ENCODE measurements at regions not wholly inside any gene's neighbourhood (a gene's known extent, or its start where the extent isn't known, plus 50 kb on each side); places are given as distances from the start of the nearest gene placed in this dataset.

GRCh38 chr6:18684343-18684742 lies 297.2 kb downstream of the RNF144B start:
- Histone ChIP-seq H3K4me2 (no peak overlapping the region), H3K79me2 (ENCODE audit: low read depth) (no peaks in the 10 kb centered on the region), H2AFZ (no peak overlapping the region), H3K9me2 (ENCODE audit: insufficient read depth) (no peaks in the 10 kb centered on the region; the same call in 1 of the 2 replicates), H3K36me3 (ENCODE audit: low read depth) (no peaks in the 10 kb centered on the region), H3K4me1 (replicated peaks; ENCODE audit: insufficient read depth) (no peaks in the 10 kb centered on the region), H3K27ac (no peak overlapping the region), H3K9me3 (ENCODE audit: insufficient read depth, low read depth) (no peaks in the 10 kb centered on the region), H4K20me1 (ENCODE audit: insufficient read depth) (no peaks in the 10 kb centered on the region), H3K4me3 (no peak overlapping the region), H3F3A (ENCODE audit: insufficient read depth, low read depth) (no peaks in the 10 kb centered on the region), H3K27me3 (ENCODE audit: insufficient read depth, low read depth) (no peaks in the 10 kb centered on the region)
- intact Hi-C loops (cut with micrococcal nuclease; ENCODE audit: unreplicated experiment): loop anchor here (10.0 kb wide), 1 partner anchor 1320 kb away; no protein-coding TSS in a partner anchor
- ChIA-PET POLR2A (ENCODE audit: unreplicated experiment) (no interaction called here), CTCF (no interaction called here)
- no peak for TF ChIP-seq CTCF (conservative IDR thresholded peaks at IDR 0.05)
- no peak for TF ChIP-seq EZH2 (IDR thresholded peaks at IDR 0.05; ENCODE audit: low read depth)
- BruUV-seq (replicated peaks): no TSS peak
- no peak for DNase-seq

GRCh38 chr6:18692929-18693685 lies 306.0 kb downstream of the RNF144B start:
- H3K4me3 ChIP-seq: no peak overlapping the region
- DNase-seq: no peak
- no peaks in the 10 kb centered on the region for H3K9me3 ChIP-seq (ENCODE audit: insufficient read depth, low read depth)
- ChIA-PET CTCF (no interaction called here), POLR2A (ENCODE audit: unreplicated experiment) (no interaction called here)
- BruUV-seq (replicated peaks): no TSS peak
- H3K27me3 ChIP-seq (ENCODE audit: insufficient read depth, low read depth): no peaks in the 10 kb centered on the region
- H4K20me1 ChIP-seq (ENCODE audit: insufficient read depth): no peaks in the 10 kb centered on the region
- no peaks in the 10 kb centered on the region for H3K9me2 ChIP-seq (ENCODE audit: insufficient read depth)
- intact Hi-C loops (cut with micrococcal nuclease; ENCODE audit: unreplicated experiment): no loop called here
- no peak overlapping the region for H2AFZ ChIP-seq
- H3K79me2 ChIP-seq (ENCODE audit: low read depth): no peaks in the 10 kb centered on the region
- H3K4me2 ChIP-seq: no peak overlapping the region
- no peaks in the 10 kb centered on the region for H3K4me1 ChIP-seq (replicated peaks; ENCODE audit: insufficient read depth)
- no peaks in the 10 kb centered on the region for H3F3A ChIP-seq (ENCODE audit: insufficient read depth, low read depth)
- H3K27ac ChIP-seq: no peak overlapping the region
- TF ChIP-seq CTCF (conservative IDR thresholded peaks at IDR 0.05): no peak
- no peak for TF ChIP-seq EZH2 (IDR thresholded peaks at IDR 0.05; ENCODE audit: low read depth)
- H3K36me3 ChIP-seq (ENCODE audit: low read depth): no peaks in the 10 kb centered on the region

- no peaks in the 10 kb centered on the region for H3K4me1 ChIP-seq (replicated peaks; ENCODE audit: insufficient read depth)
- H3K79me2 ChIP-seq (ENCODE audit: low read depth): no peaks in the 10 kb centered on the region
- H4K20me1 ChIP-seq (ENCODE audit: insufficient read depth): no peaks in the 10 kb centered on the region
- TF ChIP-seq CTCF (conservative IDR thresholded peaks at IDR 0.05) (no peak), EZH2 (IDR thresholded peaks at IDR 0.05; ENCODE audit: low read depth) (no peak)
- CTCF ChIA-PET: no interaction called here
- no peak overlapping the region for H3K27ac ChIP-seq
- H2AFZ ChIP-seq: no peak overlapping the region
- no peaks in the 10 kb centered on the region for H3F3A ChIP-seq (ENCODE audit: insufficient read depth, low read depth)
- intact Hi-C loops (cut with micrococcal nuclease; ENCODE audit: unreplicated experiment): no loop called here
- DNase-seq: no peak
- H3K27me3 ChIP-seq (ENCODE audit: insufficient read depth, low read depth): no peaks in the 10 kb centered on the region
- POLR2A ChIA-PET (ENCODE audit: unreplicated experiment): no interaction called here
- no peak overlapping the region for H3K4me3 ChIP-seq
- H3K36me3 ChIP-seq (ENCODE audit: low read depth): no peaks in the 10 kb centered on the region
- H3K4me2 ChIP-seq: no peak overlapping the region
- BruUV-seq (replicated peaks): no TSS peak
- H3K9me3 ChIP-seq (ENCODE audit: insufficient read depth, low read depth): no peaks in the 10 kb centered on the region
- no peaks in the 10 kb centered on the region for H3K9me2 ChIP-seq (ENCODE audit: insufficient read depth)
Observed at GRCh38 chr6:18693881-18694280, 306.7 kb downstream of the RNF144B start.

Measured in PC-9 (cell line).